Kidney (tissue), 13 donors: ENCODE measurements at regions not wholly inside any gene's neighbourhood (a gene's known extent, or its start where the extent isn't known, plus 50 kb on each side); places are given as distances from the start of the nearest gene placed in this dataset.

Source experiments
- DNase-seq, 5 donors: peaks; one replicate each; pipeline ENCODE4 v3.0.0-alpha.2; 2013 to 2020
- FAIRE-seq: peaks from 2 replicates; lab custom pipeline; 2012; peaks lifted over from hg19 to GRCh38; lab: Jason Lieb, UNC
- H3K27ac ChIP-seq, 2 donors: one replicate each; pipeline ENCODE4 v1.7.0; 2013; ENCODE audit warnings: low read depth in 2 of 2, low read length in 2 of 2, inconsistent platforms in 1 of 2
- H3K27me3 ChIP-seq: one replicate; pipeline ENCODE4 v1.7.1; 2013; ENCODE audit warnings: low read length, inconsistent platforms; ENCODE audit not compliant: control insufficient read depth, insufficient read depth
- H3K36me3 ChIP-seq, 3 donors: one replicate each; pipeline versions ENCODE4 v1.7.0 to v1.7.1; 2013; ENCODE audit warnings: low read length in 3 of 3, control low read depth in 1 of 3, inconsistent platforms in 1 of 3; ENCODE audit not compliant: insufficient read depth in 3 of 3, control insufficient read depth in 2 of 3
- H3K4me1 ChIP-seq, 3 donors: one replicate each; pipeline versions ENCODE4 v1.7.0 to v1.7.1; 2013; ENCODE audit warnings: low read length in 3 of 3, inconsistent platforms in 1 of 3, low read depth in 1 of 3; ENCODE audit not compliant: control insufficient read depth in 2 of 3, insufficient read depth in 2 of 3
- H3K4me3 ChIP-seq, 3 donors: one replicate each; pipeline versions ENCODE4 v1.7.0 to v1.8.1; 2013; ENCODE audit warnings: low read length in 3 of 3, control low read depth in 1 of 3, inconsistent platforms in 1 of 3
- H3K9ac ChIP-seq, 3 donors: one replicate each; pipeline versions ENCODE4 v1.7.0 to v1.7.1; 2013; ENCODE audit warnings: low read length in 3 of 3, control low read depth in 1 of 3, inconsistent platforms in 1 of 3
- H3K9me3 ChIP-seq, 3 donors: one replicate each; pipeline versions ENCODE4 v1.7.0 to v1.7.1; 2013; ENCODE audit warnings: low read length in 3 of 3, control low read depth in 1 of 3, inconsistent platforms in 1 of 3; ENCODE audit not compliant: control insufficient read depth in 2 of 3, insufficient read depth in 1 of 3
- CTCF ChIP-seq: IDR thresholded peaks from 3 replicates; pipeline ENCODE4 v1.5.1; 2012; ENCODE audit warnings: mild to moderate bottlenecking, moderate library complexity, borderline replicate concordance; ENCODE audit not compliant: insufficient read depth; ENCODE audit errors: extremely low read depth
- intact Hi-C: fragments of 100-400 bp; cut with DNase I; formaldehyde crosslinking; loops from one replicate; pipeline ENCODE4 v1.11.1; 2022
- donor health status: control.
- donor health status: control.
- donor health status: control.
- donor health status: control.
- donor health status: control.
- donor health status: DM: yes; HTN: yes; CAD: no.
- donor health status: Normal renal cell carcinoma (clear cell type).

- no peaks in the 10 kb centered on the region for H3K9me3 ChIP-seq
- intact Hi-C loops = no loop called here
- no peak overlapping the region for H3K4me3 ChIP-seq
- no peak overlapping the region for H3K9ac ChIP-seq
- DNase-seq = peak in 4 of 5 donors; percentile 45 to 65 (median 51)
- FAIRE-seq = no peak
- H3K36me3 ChIP-seq = no peaks in the 10 kb centered on the region
- H3K27ac ChIP-seq = no peak overlapping the region
- no peaks in the 10 kb centered on the region for H3K27me3 ChIP-seq
- no peaks in the 10 kb centered on the region for H3K4me1 ChIP-seq
- no peak for TF ChIP-seq CTCF
Measured at GRCh38 chr10:113357681-113358300, 195.1 kb upstream of the HABP2 start.

DNA sequence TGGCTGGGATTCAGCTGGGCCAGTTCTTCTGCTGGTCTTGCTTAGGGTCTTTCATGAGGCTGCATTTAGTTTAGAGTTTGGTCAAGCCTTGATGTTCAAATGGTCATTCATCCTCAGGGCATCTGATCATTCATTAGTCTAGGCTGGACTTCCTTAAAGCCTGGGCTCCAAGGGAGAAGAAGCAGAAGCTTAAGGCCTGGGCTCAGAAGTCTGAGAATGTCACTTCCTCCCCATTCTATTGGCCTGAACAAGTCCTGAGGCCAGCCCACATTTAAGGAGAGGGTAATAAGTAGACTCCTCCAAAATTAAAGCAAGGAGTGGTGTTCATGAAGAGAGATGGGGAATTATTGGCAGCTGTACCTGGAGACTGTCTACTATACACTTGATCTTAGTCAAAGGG is 193.2 kb upstream of the HABP2 start:
- Histone ChIP-seq H3K4me3 (no peak overlapping the region), H3K27me3 (no peaks in the 10 kb centered on the region), H3K4me1 (no peaks in the 10 kb centered on the region), H3K9me3 (no peaks in the 10 kb centered on the region), H3K9ac (no peak overlapping the region), H3K36me3 (no peaks in the 10 kb centered on the region), H3K27ac (no peak overlapping the region)
- FAIRE-seq (no peak), DNase-seq (no peak)
- no peak for TF ChIP-seq CTCF
- intact Hi-C loops = no loop called here

DNA sequence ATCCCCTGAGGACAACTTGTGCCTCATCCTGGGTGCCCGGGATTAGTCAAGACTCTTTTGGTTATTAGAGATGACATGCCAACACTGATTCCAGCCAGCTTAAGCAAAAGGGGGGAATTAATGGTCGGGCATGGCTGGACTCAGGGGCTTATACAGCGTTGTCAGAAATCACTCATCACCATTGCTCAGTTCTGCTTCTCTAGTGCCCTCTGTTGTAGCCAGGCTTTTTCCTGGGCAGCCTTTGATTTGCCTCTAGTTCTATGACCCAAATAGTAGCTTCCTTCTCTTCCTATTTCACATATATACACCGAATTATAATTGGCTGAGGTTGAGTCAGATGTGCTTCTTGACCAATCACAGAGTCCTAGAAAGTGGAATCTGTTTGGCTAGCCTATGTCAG is 192.0 kb upstream of the HABP2 start:
- H3K27ac ChIP-seq = no peak overlapping the region
- intact Hi-C loops = no loop called here
- no peaks in the 10 kb centered on the region for H3K36me3 ChIP-seq
- H3K4me3 ChIP-seq = no peak overlapping the region
- H3K9ac ChIP-seq = no peak overlapping the region
- no peaks in the 10 kb centered on the region for H3K9me3 ChIP-seq
- DNase-seq (no peak), FAIRE-seq (no peak)
- no peaks in the 10 kb centered on the region for H3K4me1 ChIP-seq
- no peak for TF ChIP-seq CTCF
- H3K27me3 ChIP-seq = no peaks in the 10 kb centered on the region

GRCh38 chr10:113362645-113363091 is 190.2 kb upstream of the HABP2 start:
- H3K4me1 ChIP-seq = no peaks in the 10 kb centered on the region
- no peak for TF ChIP-seq CTCF
- no peak for FAIRE-seq
- DNase-seq = no peak
- H3K36me3 ChIP-seq = no peaks in the 10 kb centered on the region
- no peaks in the 10 kb centered on the region for H3K27me3 ChIP-seq
- no peak overlapping the region for H3K4me3 ChIP-seq
- intact Hi-C loops = no loop called here
- no peaks in the 10 kb centered on the region for H3K9me3 ChIP-seq
- H3K27ac ChIP-seq = no peak overlapping the region
- no peak overlapping the region for H3K9ac ChIP-seq
